IMR-90 (cell line): ENCODE measurements at regions not wholly inside any gene's neighbourhood (a gene's known extent, or its start where the extent isn't known, plus 50 kb on each side); places are given as distances from the start of the nearest gene placed in this dataset.

Source experiments
- ATAC-seq: fragments of 200-7000 bp; cut with Tn5 transposase; 2 replicates; pipeline ENCODE4 v1.9.1; 2020; ENCODE audit warnings: low read depth, mild to moderate bottlenecking, moderate library complexity
- BruUV-seq: library from RNA; stranded (reverse); fragments of 400-500 nt; replicated peaks from 2 replicates; lab custom pipeline; 2021; lab: Mats Ljungman, UMichigan
- CTCF ChIA-PET: fragments of 300-600 bp; formaldehyde crosslinking; extraction: SDS; loops from one replicate; lab custom pipeline; 2021; ENCODE audit warnings: antibody characterized with exemption; lab: Yijun Ruan, JAX
- POLR2A ChIA-PET: fragments of 300-600 bp; sonication (Branson Sonifier 250); formaldehyde crosslinking; loops from one replicate; lab custom pipeline; 2022; ENCODE audit warnings: antibody characterized with exemption; ENCODE audit not compliant: unreplicated experiment; lab: Charles Lee
- DNase-seq: peaks from one replicate; pipeline ENCODE4 v3.0.0; 2013
- H2AFZ ChIP-seq: replicated peaks from 2 replicates; pipeline ENCODE3; 2013; ENCODE audit warnings: low read length, mild to moderate bottlenecking; ENCODE audit not compliant: poor library complexity
- H2AK5ac ChIP-seq: 2 replicates; pipeline ENCODE4 v1.6.1; 2013; ENCODE audit warnings: low read depth, low read length, inconsistent platforms
- H2AK9ac ChIP-seq: replicated peaks from 2 replicates; pipeline ENCODE3; 2013; ENCODE audit warnings: mild to moderate bottlenecking, low read depth, low read length, moderate library complexity; ENCODE audit not compliant: poor library complexity
- H2BK120ac ChIP-seq: 2 replicates; pipeline ENCODE4 v1.6.1; 2013; ENCODE audit warnings: low read depth, low read length, inconsistent platforms
- H2BK15ac ChIP-seq: 3 replicates; pipeline ENCODE4 v1.6.1; 2013; ENCODE audit warnings: low read depth, low read length, inconsistent platforms
- H2BK20ac ChIP-seq: 2 replicates; pipeline ENCODE4 v1.6.1; 2013; ENCODE audit warnings: low read depth, mild to moderate bottlenecking, inconsistent platforms, low read length, moderate library complexity
- H2BK5ac ChIP-seq: 2 replicates; pipeline ENCODE4 v1.6.1; 2013; ENCODE audit warnings: mild to moderate bottlenecking, low read depth, low read length, inconsistent platforms; ENCODE audit not compliant: poor library complexity, severe bottlenecking
- H3K14ac ChIP-seq: replicated peaks from 2 replicates; pipeline ENCODE4 v1.6.1; 2013; ENCODE audit warnings: low read depth, low read length, inconsistent platforms
- H3K18ac ChIP-seq: 2 replicates; pipeline ENCODE4 v1.6.1; 2013; ENCODE audit warnings: low read depth, low read length, control low read depth
- H3K23ac ChIP-seq: 2 replicates; pipeline ENCODE4 v1.6.1; 2013; ENCODE audit warnings: low read depth, low read length, inconsistent platforms
- H3K27ac ChIP-seq: 2 replicates; pipeline ENCODE4 v1.5.1; 2013; ENCODE audit warnings: mild to moderate bottlenecking, control low read depth, low read length; ENCODE audit not compliant: insufficient read depth
- H3K27me3 ChIP-seq: 2 replicates; pipeline ENCODE4 v1.6.1; 2013; ENCODE audit warnings: low read length; ENCODE audit not compliant: control insufficient read depth, insufficient read depth
- H3K36me3 ChIP-seq: 2 replicates; pipeline ENCODE4 v1.6.1; 2013; ENCODE audit warnings: low read length, mixed read lengths; ENCODE audit not compliant: control insufficient read depth, insufficient read depth
- H3K4ac ChIP-seq: 2 replicates; pipeline ENCODE4 v1.6.1; 2013; ENCODE audit warnings: low read depth, low read length, inconsistent platforms
- H3K4me1 ChIP-seq: 2 replicates; pipeline ENCODE4 v1.6.1; 2013; ENCODE audit warnings: low read length, mixed read lengths; ENCODE audit not compliant: control insufficient read depth, insufficient read depth
- H3K4me2 ChIP-seq: 2 replicates; pipeline ENCODE4 v1.6.1; 2013; ENCODE audit warnings: low read depth, mild to moderate bottlenecking, control low read depth, low read length, moderate library complexity
- H3K4me3 ChIP-seq: 2 replicates; pipeline ENCODE4 v1.5.1; 2013; ENCODE audit warnings: low read depth, mild to moderate bottlenecking, control low read depth, low read length, moderate library complexity; ENCODE audit not compliant: insufficient read depth
- H3K56ac ChIP-seq: 2 replicates; pipeline ENCODE4 v1.6.1; 2013; ENCODE audit warnings: low read length, inconsistent platforms; ENCODE audit not compliant: insufficient read depth; ENCODE audit errors: extremely low read depth
- H3K79me1 ChIP-seq, 2 experiments: 2 replicates each; pipeline ENCODE4 v1.6.1; 2013; ENCODE audit warnings: low read length in 2 of 2, inconsistent platforms in 1 of 2, low read depth in 1 of 2
- H3K9ac ChIP-seq: 2 replicates; pipeline ENCODE4 v1.6.1; 2013; ENCODE audit warnings: low read depth, low read length, control low read depth
- H3K9me1 ChIP-seq: 2 replicates; pipeline ENCODE4 v1.6.1; 2013; ENCODE audit warnings: low read length, inconsistent platforms; ENCODE audit not compliant: insufficient read depth
- H3K9me3 ChIP-seq: 2 replicates; pipeline ENCODE4 v1.6.1; 2013; ENCODE audit warnings: low read length; ENCODE audit not compliant: control insufficient read depth, insufficient read depth
- H4K20me1 ChIP-seq: 2 replicates; pipeline ENCODE4 v1.6.1; 2013; ENCODE audit warnings: low read length, inconsistent platforms; ENCODE audit not compliant: insufficient read depth
- H4K5ac ChIP-seq: 2 replicates; pipeline ENCODE4 v1.6.1; 2013; ENCODE audit warnings: mild to moderate bottlenecking, low read depth, low read length, control low read depth
- H4K8ac ChIP-seq, 2 experiments: 2 replicates each; pipeline ENCODE4 v1.6.1; 2013; ENCODE audit warnings: low read depth in 2 of 2, low read length in 2 of 2, control low read depth in 1 of 2, inconsistent platforms in 1 of 2
- H4K91ac ChIP-seq: 2 replicates; pipeline ENCODE4 v1.6.1; 2013; ENCODE audit warnings: low read depth, low read length, inconsistent platforms; ENCODE audit not compliant: insufficient read depth
- BHLHE40 ChIP-seq: fragments of 150-350 bp; IDR thresholded peaks from 2 replicates; pipeline ENCODE4 v1.6.1; 2016; ENCODE audit warnings: mild to moderate bottlenecking, low read depth, low read length
- CTCF ChIP-seq: conservative IDR thresholded peaks from 2 replicates; pipeline ENCODE4 v1.5.1; 2012; ENCODE audit warnings: mild to moderate bottlenecking, low read depth, low read length, improper control_type of control experiment
- MAZ ChIP-seq: IDR thresholded peaks from 2 replicates; pipeline ENCODE4 v1.6.1; 2012; ENCODE audit warnings: low read depth, mild to moderate bottlenecking, low read length, improper control_type of control experiment, moderate library complexity, borderline replicate concordance
- MXI1 ChIP-seq: IDR thresholded peaks from 2 replicates; pipeline ENCODE4 v1.6.1; 2012; ENCODE audit warnings: low read depth, mild to moderate bottlenecking, low read length, moderate library complexity, borderline replicate concordance
- NFE2L2 ChIP-seq: fragments of 150-350 bp; IDR thresholded peaks from 2 replicates; pipeline ENCODE4 v1.6.1; 2016; ENCODE audit warnings: low read depth, mild to moderate bottlenecking, low read length
- POLR2A ChIP-seq: IDR thresholded peaks from 2 replicates; pipeline ENCODE4 v1.6.1; 2012; ENCODE audit warnings: mild to moderate bottlenecking, low read depth, low read length
- RCOR1 ChIP-seq: IDR thresholded peaks from 2 replicates; pipeline ENCODE4 v1.6.1; 2012; ENCODE audit warnings: mild to moderate bottlenecking, low read length, improper control_type of control experiment; ENCODE audit not compliant: insufficient replicate concordance
- RFX5 ChIP-seq: IDR thresholded peaks from 2 replicates; pipeline ENCODE4 v1.8.0; 2012; ENCODE audit warnings: low read depth, mild to moderate bottlenecking, low read length, moderate library complexity
- SMC3 ChIP-seq: fragments of 150-350 bp; IDR thresholded peaks from 2 replicates; pipeline ENCODE4 v1.6.1; 2016; ENCODE audit warnings: low read depth, mild to moderate bottlenecking, antibody characterized with exemption, low read length, moderate library complexity
- WGBS, 2 experiments: methylation state at CpG; one replicate each; pipeline versions ENCODE4 v1.1.5 to v1.1.7; 2013; ENCODE audit warnings: missing lambda C conversion rate in 2 of 2; ENCODE audit not compliant: insufficient read length in 1 of 2; ENCODE audit errors: extremely low coverage in 2 of 2; 5-methylcytosine and 5-hydroxymethylcytosine counted together
- dilution Hi-C: fragments of 300-500 bp; cut with HindIII; formaldehyde crosslinking; loops from one replicate; pipeline ENCODE4 v1.14.3; 2018; ENCODE audit warnings: low sequenced_read_pairs; ENCODE audit not compliant: unreplicated experiment
- in situ Hi-C: fragments of 300-500 bp; cut with MboI; formaldehyde crosslinking; loops from 3 replicates; pipeline ENCODE4 v1.14.3; 2019; ENCODE audit warnings: low sequenced_read_pairs, inconsistent platforms, mixed read lengths
- intact Hi-C: fragments of 100-400 bp; cut with micrococcal nuclease; formaldehyde crosslinking; loops from 2 replicates; pipeline ENCODE4 v1.10.0; 2022

- in situ Hi-C loops, result no loop called here
- BruUV-seq, result no TSS peak
Observed at GRCh38 chr16:49024016-49024415, 257.6 kb downstream of the CBLN1 start.

More at GRCh38 chr16:49024016-49024415, 257.6 kb downstream of the CBLN1 start:
- no peak overlapping the region for H3K9ac ChIP-seq
- peaks cover 12% of the 10 kb centered on the region for H3K27me3 ChIP-seq
- ChIA-PET CTCF (no interaction called here), POLR2A (no interaction called here)
- no peak overlapping the region for H2AK9ac ChIP-seq
- WGBS, 2 experiments, result no CpG with 5 or more reads among the region's 7 CpGs
- H3K4me3 ChIP-seq, result no peak overlapping the region
- no peak overlapping the region for H3K4me2 ChIP-seq
- no peak overlapping the region for H2BK5ac ChIP-seq
- H2BK15ac ChIP-seq, result no peak overlapping the region
- H3K9me3 ChIP-seq, result no peaks in the 10 kb centered on the region
- H2AK5ac ChIP-seq, result no peak overlapping the region
- dilution Hi-C loops (no loop called here), intact Hi-C loops (no loop called here)
- H3K27ac ChIP-seq, result no peak overlapping the region
- H3K4ac ChIP-seq, result no peak overlapping the region
- H3K36me3 ChIP-seq, result no peaks in the 10 kb centered on the region
- ATAC-seq (no peak), DNase-seq (no peak)
- H2BK120ac ChIP-seq, result no peak overlapping the region
- H4K20me1 ChIP-seq, result no peaks in the 10 kb centered on the region
- no peaks in the 10 kb centered on the region for H3K79me1 ChIP-seq
- no peaks in the 10 kb centered on the region; the same call in 1 of the 2 replicates for H3K9me1 ChIP-seq
- H3K23ac ChIP-seq, result no peak overlapping the region
- H4K5ac ChIP-seq, result no peak overlapping the region
- H3K18ac ChIP-seq, result no peak overlapping the region
- H3K14ac ChIP-seq, result no peak overlapping the region
- H3K56ac ChIP-seq, result no peak overlapping the region
- H4K8ac ChIP-seq, result no peak overlapping the region
- H2BK20ac ChIP-seq, result no peak overlapping the region
- no peak overlapping the region for H2AFZ ChIP-seq
- no peak for TF ChIP-seq SMC3
- TF ChIP-seq NFE2L2, result no peak
- no peak for TF ChIP-seq MXI1
- no peak for TF ChIP-seq RCOR1
- no peak for TF ChIP-seq BHLHE40
- no peak for TF ChIP-seq CTCF
- TF ChIP-seq MAZ, result no peak
- TF ChIP-seq POLR2A, result no peak
- TF ChIP-seq RFX5, result no peak
- H4K91ac ChIP-seq, result no peak overlapping the region
- peaks cover under 1% of the 10 kb centered on the region; the same call in 1 of the 2 replicates for H3K4me1 ChIP-seq
